B cell (primary cell): ENCODE measurements at regions not wholly inside any gene's neighbourhood (a gene's known extent, or its start where the extent isn't known, plus 50 kb on each side); places are given as distances from the start of the nearest gene placed in this dataset.

Experiments used
- ATAC-seq: fragments of 200-7000 bp; cut with Tn5 transposase; one replicate; pipeline ENCODE4 v1.10.0; 2021; ENCODE audit warnings: low read depth, mild to moderate bottlenecking, moderate number of reproducible peaks, moderate library complexity
- CTCF ChIA-PET: fragments of 350-600 bp; sonication (Branson Sonifier 250); formaldehyde crosslinking; loops from one replicate; lab custom pipeline; 2021; ENCODE audit warnings: antibody characterized with exemption, inconsistent platforms; lab: Charles Lee
- POLR2A ChIA-PET: fragments of 350-600 bp; sonication (Branson Sonifier 250); formaldehyde crosslinking; loops from one replicate; lab custom pipeline; 2021; ENCODE audit warnings: antibody characterized with exemption; lab: Charles Lee
- DNase-seq: peaks from one replicate; pipeline ENCODE4 v3.0.0; 2013
- H2AFZ ChIP-seq: 2 replicates; pipeline ENCODE4 v1.6.1; 2012; ENCODE audit warnings: mild to moderate bottlenecking, low read depth, low read length; ENCODE audit not compliant: insufficient read depth, poor library complexity, severe bottlenecking
- H3K27ac ChIP-seq, 2 donors: 1 replicate in 1 of 2; 2 replicates in 1 of 2; pipeline ENCODE4 v1.5.1; 2012 to 2013; ENCODE audit warnings: low read length in 2 of 2, mild to moderate bottlenecking in 2 of 2, moderate library complexity in 1 of 2
- H3K27me3 ChIP-seq, 4 experiments: fragments of 200-600 bp in 1 of 4; sonication (generic) in 1 of 4; replicated peaks in 1 of 4; 1 replicate in 2 of 4; 2 replicates in 2 of 4; pipeline versions ENCODE4 v1.6.1 to v1.7.0; 2013 to 2016; ENCODE audit warnings: low read length in 3 of 4, mild to moderate bottlenecking in 2 of 4, mixed read lengths in 1 of 4, moderate library complexity in 1 of 4; ENCODE audit not compliant: insufficient read depth in 4 of 4, control insufficient read depth in 3 of 4; ENCODE audit errors: control extremely low read depth in 1 of 4
- H3K36me3 ChIP-seq, 2 experiments: replicated peaks in 1 of 2; 1 replicate in 1 of 2; 2 replicates in 1 of 2; pipeline versions ENCODE4 v1.6.1 to v1.7.1; 2013; ENCODE audit warnings: low read length in 1 of 2; ENCODE audit not compliant: insufficient read depth in 2 of 2, control insufficient read depth in 1 of 2; ENCODE audit errors: control extremely low read depth in 1 of 2, extremely low read depth in 1 of 2
- H3K4me1 ChIP-seq, 2 donors: fragments of 200-600 bp in 1 of 2; sonication (generic) in 1 of 2; 1 replicate in 1 of 2; 2 replicates in 1 of 2; pipeline versions ENCODE4 v1.5.1 to v1.6.1; 2013 to 2017; ENCODE audit warnings: low read length in 2 of 2; ENCODE audit not compliant: control insufficient read depth in 2 of 2, insufficient read depth in 2 of 2
- H3K4me2 ChIP-seq: replicated peaks from 2 replicates; pipeline ENCODE3; 2012; ENCODE audit warnings: mild to moderate bottlenecking, low read depth, low read length; ENCODE audit not compliant: poor library complexity, severe bottlenecking
- H3K4me3 ChIP-seq, 5 experiments: fragments of 200-600 bp in 1 of 5; sonication (generic) in 1 of 5; 1 replicate in 3 of 5; 2 replicates in 2 of 5; pipeline versions ENCODE4 v1.5.1 to v1.7.0; 2011 to 2016; ENCODE audit warnings: low read length in 4 of 5, mild to moderate bottlenecking in 4 of 5, low read depth in 2 of 5, control low read depth in 1 of 5, moderate library complexity in 1 of 5; ENCODE audit not compliant: insufficient read depth in 1 of 5; ENCODE audit errors: control extremely low read depth in 1 of 5, extremely low read depth in 1 of 5
- H3K79me2 ChIP-seq: fragments of 200-600 bp; sonication (generic); one replicate; pipeline ENCODE4 v1.6.0; 2016; ENCODE audit warnings: low read length; ENCODE audit not compliant: control insufficient read depth, insufficient read depth
- H3K9ac ChIP-seq: fragments of 200-600 bp; sonication (generic); 2 replicates; pipeline ENCODE4 v1.6.1; 2017; ENCODE audit warnings: mild to moderate bottlenecking, low read length, moderate library complexity
- H3K9me3 ChIP-seq, 3 donors: one replicate each; pipeline versions ENCODE4 v1.6.1 to v1.7.1; 2013; ENCODE audit warnings: low read length in 2 of 3; ENCODE audit not compliant: control insufficient read depth in 2 of 3, insufficient read depth in 1 of 3; ENCODE audit errors: control extremely low read depth in 1 of 3
- H4K20me1 ChIP-seq: 2 replicates; pipeline ENCODE4 v1.6.0; 2012; ENCODE audit warnings: mild to moderate bottlenecking, low read length; ENCODE audit not compliant: insufficient read depth, control insufficient read depth, poor library complexity, severe bottlenecking
- H3K27ac Mint-ChIP-seq: one replicate; pipeline ENCODE4 v1.8.0; 2021; ENCODE audit warnings: mixed read lengths
- H3K27me3 Mint-ChIP-seq: one replicate; pipeline ENCODE4 v1.8.0; 2021; ENCODE audit warnings: mixed read lengths
- H3K4me1 Mint-ChIP-seq: one replicate; pipeline ENCODE4 v1.8.0; 2021; ENCODE audit warnings: mixed read lengths
- H3K4me3 Mint-ChIP-seq: one replicate; pipeline ENCODE4 v1.8.0; 2021; ENCODE audit warnings: mixed read lengths
- H3K9me3 Mint-ChIP-seq: one replicate; pipeline ENCODE4 v1.8.0; 2022; ENCODE audit warnings: mixed read lengths; ENCODE audit not compliant: insufficient read depth
- EZH2 ChIP-seq: IDR thresholded peaks from 2 replicates; pipeline ENCODE4 v1.6.1; 2012; ENCODE audit warnings: borderline replicate concordance, low read depth, mild to moderate bottlenecking, moderate library complexity, low read length; ENCODE audit not compliant: insufficient read depth, poor library complexity, severe bottlenecking
- WGBS: methylation state at CpG from one replicate; pipeline ENCODE4 v1.1.5; 2013; ENCODE audit warnings: missing lambda C conversion rate; ENCODE audit not compliant: insufficient coverage; 5-methylcytosine and 5-hydroxymethylcytosine counted together
- intact Hi-C: fragments of 100-400 bp; cut with micrococcal nuclease; formaldehyde crosslinking; loops from one replicate; pipeline ENCODE4 v1.10.0; 2022
- TF ChIP-seq, protein P1 (sequence below): fragments of 200-600 bp; IDR thresholded peaks from one replicate; pipeline ENCODE4 v1.8.0; 2022; ENCODE audit warnings: antibody characterized with exemption, mild to moderate bottlenecking

DNA sequence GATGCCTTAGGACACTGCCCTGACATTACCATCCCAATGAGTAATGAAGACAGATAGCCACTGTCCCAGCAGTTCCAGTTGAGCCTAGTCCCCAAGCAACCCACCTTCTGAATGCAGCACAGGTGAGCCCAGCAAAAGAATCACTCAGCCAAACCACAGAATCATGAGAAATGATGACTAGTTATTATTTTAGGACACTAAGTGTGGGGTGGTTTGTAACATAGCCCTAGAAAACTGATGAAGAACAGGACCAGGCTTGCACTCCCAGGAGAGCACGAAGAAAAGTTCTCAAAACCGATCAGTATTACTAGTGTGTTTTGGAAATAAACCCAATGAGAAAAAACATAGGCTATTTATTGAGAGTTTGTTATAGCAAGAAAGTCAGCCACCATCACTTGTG, 129.6 kb upstream of the CNTN6 start:
- H3K9ac ChIP-seq: no peak overlapping the region
- ChIA-PET CTCF (no interaction called here), POLR2A (no interaction called here)
- no peak overlapping the region for H3K4me3 Mint-ChIP-seq
- ATAC-seq (no peak), DNase-seq (no peak)
- H3K4me1 Mint-ChIP-seq: no peaks in the 10 kb centered on the region
- H3K27me3 Mint-ChIP-seq: no peaks in the 10 kb centered on the region
- H3K36me3 ChIP-seq: no peaks in the 10 kb centered on the region
- no peaks in the 10 kb centered on the region for H4K20me1 ChIP-seq
- 90% methylated on average over 2 of the region's 2 CpGs for WGBS
- peaks cover 0 to 3% (median 0%) of the 10 kb centered on the region in 3 donors for H3K9me3 ChIP-seq
- TF ChIP-seq EZH2: no peak
- TF ChIP-seq, protein P1, sequence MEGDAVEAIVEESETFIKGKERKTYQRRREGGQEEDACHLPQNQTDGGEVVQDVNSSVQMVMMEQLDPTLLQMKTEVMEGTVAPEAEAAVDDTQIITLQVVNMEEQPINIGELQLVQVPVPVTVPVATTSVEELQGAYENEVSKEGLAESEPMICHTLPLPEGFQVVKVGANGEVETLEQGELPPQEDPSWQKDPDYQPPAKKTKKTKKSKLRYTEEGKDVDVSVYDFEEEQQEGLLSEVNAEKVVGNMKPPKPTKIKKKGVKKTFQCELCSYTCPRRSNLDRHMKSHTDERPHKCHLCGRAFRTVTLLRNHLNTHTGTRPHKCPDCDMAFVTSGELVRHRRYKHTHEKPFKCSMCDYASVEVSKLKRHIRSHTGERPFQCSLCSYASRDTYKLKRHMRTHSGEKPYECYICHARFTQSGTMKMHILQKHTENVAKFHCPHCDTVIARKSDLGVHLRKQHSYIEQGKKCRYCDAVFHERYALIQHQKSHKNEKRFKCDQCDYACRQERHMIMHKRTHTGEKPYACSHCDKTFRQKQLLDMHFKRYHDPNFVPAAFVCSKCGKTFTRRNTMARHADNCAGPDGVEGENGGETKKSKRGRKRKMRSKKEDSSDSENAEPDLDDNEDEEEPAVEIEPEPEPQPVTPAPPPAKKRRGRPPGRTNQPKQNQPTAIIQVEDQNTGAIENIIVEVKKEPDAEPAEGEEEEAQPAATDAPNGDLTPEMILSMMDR: no peak
- H3K4me2 ChIP-seq: no peak overlapping the region
- H3K9me3 Mint-ChIP-seq: peaks cover 5% of the 10 kb centered on the region
- H3K27me3 ChIP-seq: no peaks in the 10 kb centered on the region
- intact Hi-C loops: no loop called here
- H3K4me3 ChIP-seq: no peak overlapping the region
- no peak overlapping the region for H3K27ac Mint-ChIP-seq
- H2AFZ ChIP-seq: no peak overlapping the region
- H3K27ac ChIP-seq: no peak overlapping the region
- H3K4me1 ChIP-seq: no peaks in the 10 kb centered on the region
- no peaks in the 10 kb centered on the region for H3K79me2 ChIP-seq

DNA sequence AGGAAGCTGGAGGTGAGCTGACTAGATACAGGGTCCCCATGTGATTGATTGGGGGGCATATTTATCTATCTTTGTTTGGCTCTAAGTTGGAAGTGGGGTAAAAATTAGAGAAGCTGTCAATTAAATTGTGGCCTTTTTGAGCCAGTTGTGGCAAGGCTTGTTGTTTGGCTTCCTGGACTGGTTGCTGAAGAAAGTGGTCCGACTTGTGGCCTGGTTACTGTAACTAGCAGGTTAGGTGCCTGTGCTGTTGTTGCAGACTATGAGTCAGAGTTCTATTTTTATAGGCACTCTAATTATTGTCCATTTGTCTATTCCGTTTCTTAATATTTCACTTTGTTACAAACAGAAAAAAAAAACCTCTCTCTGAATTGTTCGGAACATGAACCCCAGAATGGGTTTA, 129.1 kb upstream of the CNTN6 start:
- Histone ChIP-seq H3K9ac (no peak overlapping the region), H3K79me2 (no peaks in the 10 kb centered on the region), H3K36me3 (no peaks in the 10 kb centered on the region), H3K4me2 (no peak overlapping the region), H3K4me3 (no peak overlapping the region), H3K4me1 (no peaks in the 10 kb centered on the region), H3K9me3 (peaks cover 0 to 3% (median 0%) of the 10 kb centered on the region in 3 donors), H4K20me1 (no peaks in the 10 kb centered on the region), H2AFZ (no peak overlapping the region), H3K27me3 (no peaks in the 10 kb centered on the region), H3K27ac (no peak overlapping the region)
- intact Hi-C loops: no loop called here
- Mint-ChIP-seq H3K4me3 (no peak overlapping the region), H3K4me1 (no peaks in the 10 kb centered on the region), H3K27ac (no peak overlapping the region), H3K27me3 (no peaks in the 10 kb centered on the region), H3K9me3 (peaks cover 5% of the 10 kb centered on the region)
- CTCF ChIA-PET: no interaction called here
- POLR2A ChIA-PET: no interaction called here
- 100% methylated on average over 1 of the region's 3 CpGs for WGBS
- DNase-seq (no peak), ATAC-seq (no peak)
- TF ChIP-seq EZH2: no peak
- TF ChIP-seq, protein P1: no peak
